Tibial nerve (tissue), 4 donors: ENCODE measurements at regions not wholly inside any gene's neighbourhood (a gene's known extent, or its start where the extent isn't known, plus 50 kb on each side); places are given as distances from the start of the nearest gene placed in this dataset.

Experiments used
- DNase-seq, 2 donors: peaks; one replicate each; pipeline ENCODE4 v3.0.0-alpha.2; 2019; ENCODE audit warnings: low spot score in 2 of 2
- H3K27ac ChIP-seq, 4 donors: fragments of 200-600 bp; sonication (generic) in 3 of 4; one replicate each; pipeline ENCODE4 v1.5.1; 2017 to 2019; ENCODE audit warnings: mild to moderate bottlenecking in 1 of 4
- H3K27me3 ChIP-seq, 2 donors: fragments of 200-600 bp; sonication (generic) in 1 of 2; one replicate each; pipeline versions ENCODE4 v1.5.1 to v1.6.0; 2017 to 2019
- H3K36me3 ChIP-seq, 3 donors: fragments of 200-600 bp; sonication (generic); one replicate each; pipeline ENCODE4 v1.5.1; 2018 to 2019
- H3K4me1 ChIP-seq, 4 donors: fragments of 200-600 bp; sonication (generic) in 3 of 4; one replicate each; pipeline ENCODE4 v1.5.1; 2017 to 2019
- H3K4me3 ChIP-seq, 4 donors: fragments of 200-600 bp; sonication (generic) in 3 of 4; one replicate each; pipeline ENCODE4 v1.5.1; 2017 to 2019; ENCODE audit warnings: mild to moderate bottlenecking in 1 of 4, moderate library complexity in 1 of 4
- H3K9me3 ChIP-seq, 4 donors: fragments of 200-600 bp; sonication (generic) in 3 of 4; one replicate each; pipeline ENCODE4 v1.5.1; 2017 to 2019
- EP300 ChIP-seq, 2 donors: sonication (generic); formaldehyde crosslinking; IDR thresholded peaks; one replicate each; pipeline ENCODE4 v1.6.1; 2017; ENCODE audit warnings: antibody characterized with exemption in 2 of 2, mild to moderate bottlenecking in 1 of 2
- POLR2A ChIP-seq, 2 donors: fragments of 450-650 bp; IDR thresholded peaks; one replicate each; pipeline ENCODE4 v1.6.1; 2017; ENCODE audit warnings: antibody characterized with exemption in 2 of 2, mild to moderate bottlenecking in 2 of 2, moderate library complexity in 2 of 2
- WGBS, 2 donors: methylation state at CpG; one replicate each; pipeline ENCODE4 v1.1.5; 2018; 5-methylcytosine and 5-hydroxymethylcytosine counted together
- TF ChIP-seq, protein P1 (sequence below), 5 experiments: fragments of 200-600 bp in 3 of 5; fragments of 450-650 bp in 2 of 5; sonication (generic) in 3 of 5; IDR thresholded peaks; one replicate each; pipeline ENCODE4 v1.5.1; 2016 to 2019; ENCODE audit warnings: antibody characterized with exemption in 5 of 5, mild to moderate bottlenecking in 3 of 5, moderate library complexity in 2 of 5

DNA sequence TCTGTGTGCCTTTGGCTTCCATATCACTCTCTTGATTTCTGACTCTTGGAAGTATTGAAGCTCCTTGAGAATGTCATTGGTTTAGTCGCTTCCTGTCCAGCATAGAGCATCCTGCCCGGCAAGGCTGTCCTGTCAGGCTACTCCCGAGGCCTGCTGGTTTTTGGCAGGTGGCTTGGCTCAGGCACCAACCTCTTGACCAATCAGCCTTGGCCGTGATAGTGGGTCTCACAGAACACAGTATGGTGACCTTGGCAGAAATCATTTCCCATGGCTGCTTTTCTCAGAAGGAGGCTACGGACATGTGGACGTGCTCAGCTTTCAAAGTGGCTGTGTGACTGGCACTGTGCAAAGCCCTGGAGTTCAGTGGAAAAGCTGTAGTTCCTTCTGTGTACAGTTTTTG, 516.9 kb downstream of the REEP3 start:
- DNase-seq, result no peak
- Histone ChIP-seq H3K4me1 (peaks cover 0 to 26% (median 5%) of the 10 kb centered on the region in 4 donors), H3K4me3 (no peak overlapping the region), H3K36me3 (no peaks in the 10 kb centered on the region), H3K9me3 (no peaks in the 10 kb centered on the region), H3K27ac (no peak overlapping the region), H3K27me3 (peaks cover 0 to 4% of the 10 kb centered on the region in 2 donors)
- WGBS, 2 donors, result 86 to 88% methylated on average over 6 of the region's 6 CpGs
- no peak for TF ChIP-seq EP300 (IDR thresholded peaks at IDR 0.05)
- no peak for TF ChIP-seq POLR2A (IDR thresholded peaks at IDR 0.05)
- TF ChIP-seq, protein P1, sequence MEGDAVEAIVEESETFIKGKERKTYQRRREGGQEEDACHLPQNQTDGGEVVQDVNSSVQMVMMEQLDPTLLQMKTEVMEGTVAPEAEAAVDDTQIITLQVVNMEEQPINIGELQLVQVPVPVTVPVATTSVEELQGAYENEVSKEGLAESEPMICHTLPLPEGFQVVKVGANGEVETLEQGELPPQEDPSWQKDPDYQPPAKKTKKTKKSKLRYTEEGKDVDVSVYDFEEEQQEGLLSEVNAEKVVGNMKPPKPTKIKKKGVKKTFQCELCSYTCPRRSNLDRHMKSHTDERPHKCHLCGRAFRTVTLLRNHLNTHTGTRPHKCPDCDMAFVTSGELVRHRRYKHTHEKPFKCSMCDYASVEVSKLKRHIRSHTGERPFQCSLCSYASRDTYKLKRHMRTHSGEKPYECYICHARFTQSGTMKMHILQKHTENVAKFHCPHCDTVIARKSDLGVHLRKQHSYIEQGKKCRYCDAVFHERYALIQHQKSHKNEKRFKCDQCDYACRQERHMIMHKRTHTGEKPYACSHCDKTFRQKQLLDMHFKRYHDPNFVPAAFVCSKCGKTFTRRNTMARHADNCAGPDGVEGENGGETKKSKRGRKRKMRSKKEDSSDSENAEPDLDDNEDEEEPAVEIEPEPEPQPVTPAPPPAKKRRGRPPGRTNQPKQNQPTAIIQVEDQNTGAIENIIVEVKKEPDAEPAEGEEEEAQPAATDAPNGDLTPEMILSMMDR (IDR thresholded peaks at IDR 0.05), result no peak

DNA sequence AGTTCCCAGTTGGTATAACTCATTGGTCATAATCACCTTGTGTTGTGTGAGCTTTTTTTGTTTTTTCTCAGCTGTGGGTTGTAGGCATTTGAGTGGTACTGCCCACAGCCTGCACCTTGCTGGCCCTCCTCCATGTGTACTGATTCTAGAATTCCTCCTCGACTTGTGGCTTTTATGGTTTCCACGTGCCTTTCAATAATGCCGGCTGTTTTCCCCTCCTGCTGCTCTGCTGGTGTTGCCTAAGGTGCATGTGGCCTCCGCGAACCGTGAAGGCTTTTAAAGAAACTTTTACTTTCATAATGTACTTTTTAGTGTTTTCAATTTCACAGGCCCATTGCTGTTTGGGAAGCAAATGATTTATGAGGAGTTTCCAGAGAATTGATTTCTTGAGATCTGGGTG, 518.0 kb downstream of the REEP3 start:
- peaks cover 0 to 4% of the 10 kb centered on the region in 2 donors for H3K27me3 ChIP-seq
- TF ChIP-seq POLR2A (IDR thresholded peaks at IDR 0.05) (no peak), EP300 (IDR thresholded peaks at IDR 0.05) (no peak)
- TF ChIP-seq, protein P1 (IDR thresholded peaks at IDR 0.05), result no peak
- no peak overlapping the region for H3K4me3 ChIP-seq
- peaks cover 0 to 26% (median 5%) of the 10 kb centered on the region in 4 donors for H3K4me1 ChIP-seq
- no peak overlapping the region for H3K27ac ChIP-seq
- no peak for DNase-seq
- WGBS, 2 donors, result 74 to 88% methylated on average over 6 of the region's 6 CpGs
- H3K36me3 ChIP-seq, result no peaks in the 10 kb centered on the region
- H3K9me3 ChIP-seq, result no peaks in the 10 kb centered on the region

DNA sequence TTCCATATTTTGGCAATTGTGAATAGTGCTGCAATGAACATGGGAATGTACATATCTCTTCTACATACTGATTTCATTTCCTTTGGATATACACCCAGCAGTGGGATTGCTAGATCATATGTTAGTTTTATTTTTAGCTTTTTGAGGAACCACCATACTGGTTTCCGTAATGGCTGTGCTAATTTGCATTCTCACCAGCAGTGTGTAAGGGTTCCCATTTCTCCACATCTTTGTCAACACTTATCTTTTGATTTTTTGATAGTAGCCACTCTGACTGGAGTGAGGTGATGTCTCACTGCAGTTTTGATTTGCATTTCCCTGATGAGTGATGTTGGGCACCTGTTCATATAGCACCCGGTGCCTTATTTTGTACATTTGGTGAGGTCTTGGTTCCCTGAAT, 519.6 kb downstream of the REEP3 start:
- H3K4me1 ChIP-seq, result peaks cover 0 to 26% (median 5%) of the 10 kb centered on the region in 4 donors
- no peaks in the 10 kb centered on the region for H3K36me3 ChIP-seq
- TF ChIP-seq EP300 (IDR thresholded peaks at IDR 0.05) (no peak), POLR2A (IDR thresholded peaks at IDR 0.05) (no peak)
- TF ChIP-seq, protein P1 (IDR thresholded peaks at IDR 0.05), result no peak
- no peaks in the 10 kb centered on the region for H3K9me3 ChIP-seq
- H3K27me3 ChIP-seq, result peaks cover 0 to 4% of the 10 kb centered on the region in 2 donors
- H3K27ac ChIP-seq, result no peak overlapping the region
- H3K4me3 ChIP-seq, result peak overlapping the region in 1 of 4 donors; percentile 39
- DNase-seq, result no peak
- 49 to 65% methylated on average over 2 of the region's 2 CpGs for WGBS, 2 donors

DNA sequence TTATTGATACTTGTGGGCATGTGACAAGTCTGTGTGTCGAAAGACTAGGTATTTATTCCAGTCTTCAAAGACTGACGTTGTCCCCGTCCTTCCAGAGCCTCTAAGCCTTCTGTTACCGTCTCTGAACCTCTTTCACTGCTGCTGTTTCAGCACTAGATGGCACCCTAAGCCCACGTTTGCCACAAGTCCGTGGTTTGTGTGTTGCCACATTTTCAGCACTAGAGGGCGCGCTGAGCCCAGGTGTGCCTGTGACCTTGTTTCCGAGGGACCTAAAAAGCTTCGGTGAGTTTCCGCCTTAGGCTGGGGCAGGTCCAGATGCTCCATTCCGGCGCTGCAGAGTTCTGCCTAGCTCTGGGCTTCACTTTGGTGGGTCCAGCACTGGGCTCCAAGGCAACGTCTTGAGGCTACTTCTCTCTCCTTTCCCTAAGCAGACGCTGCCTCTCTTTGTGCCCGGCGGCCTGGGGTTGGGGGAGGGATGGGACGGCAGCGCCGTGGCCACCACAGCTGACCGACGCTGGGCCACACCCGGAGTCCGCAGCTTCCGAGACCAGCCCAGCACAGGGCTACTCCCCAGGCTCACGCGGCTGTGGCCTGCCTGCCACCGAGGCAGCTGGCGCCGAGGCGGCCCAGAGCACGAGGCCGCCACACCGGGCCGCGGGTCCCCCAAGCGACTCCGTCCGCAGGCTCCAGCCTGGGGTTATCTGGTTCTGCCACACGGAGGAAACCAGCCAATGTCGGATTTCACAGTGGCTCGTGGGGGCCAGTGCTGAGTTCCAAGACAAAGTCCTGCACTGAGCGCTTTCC, 520.2 kb downstream of the REEP3 start:
- peaks cover 0 to 4% of the 10 kb centered on the region in 2 donors for H3K27me3 ChIP-seq
- peak overlapping the region in 1 of 4 donors; percentile 4 for H3K27ac ChIP-seq
- no peaks in the 10 kb centered on the region for H3K9me3 ChIP-seq
- H3K4me3 ChIP-seq, result peak overlapping the region in 3 of 4 donors; percentile 8 to 39 (median 37)
- WGBS, 2 donors, result 20 to 43% methylated on average over 20 to 39 of the region's 43 CpGs
- TF ChIP-seq, protein P1 (IDR thresholded peaks at IDR 0.05), result peak; percentile 91 to 97 (median 96)
- TF ChIP-seq EP300 (IDR thresholded peaks at IDR 0.05), result no peak
- peaks cover 0 to 23% (median 5%) of the 10 kb centered on the region in 4 donors for H3K4me1 ChIP-seq
- H3K36me3 ChIP-seq, result no peaks in the 10 kb centered on the region
- peak; percentile 33 to 67 for DNase-seq

DNA sequence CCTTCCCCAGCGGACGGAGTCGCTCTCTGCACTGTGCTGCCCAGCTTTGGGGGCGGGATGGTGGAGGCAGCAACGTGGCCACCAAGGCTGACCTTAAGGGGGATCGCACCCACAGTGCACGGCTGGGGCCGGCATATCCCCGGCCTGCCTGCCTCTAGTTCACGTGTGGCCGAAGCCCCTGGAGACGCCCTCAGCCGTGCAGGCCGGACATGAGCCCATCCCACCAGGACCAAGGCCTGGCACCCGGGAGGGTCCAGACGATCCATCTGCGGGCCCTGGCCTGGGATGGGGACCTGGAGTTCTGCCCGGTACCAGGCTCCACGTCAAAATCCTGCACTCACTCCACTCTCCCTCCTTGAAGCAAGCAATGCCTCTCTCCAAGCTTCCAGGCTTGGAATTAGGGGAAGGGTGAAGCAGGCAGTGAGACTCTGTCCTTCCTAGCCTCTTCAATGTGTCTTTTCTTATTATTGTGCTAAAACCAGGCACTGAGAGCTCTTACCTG, 520.8 kb downstream of the REEP3 start:
- 82 to 84% methylated on average over 13 to 19 of the region's 19 CpGs for WGBS, 2 donors
- DNase-seq, result no peak
- peaks cover 0 to 4% of the 10 kb centered on the region in 2 donors for H3K27me3 ChIP-seq
- peaks cover 0 to 17% (median 5%) of the 10 kb centered on the region in 4 donors for H3K4me1 ChIP-seq
- no peak overlapping the region for H3K27ac ChIP-seq
- H3K9me3 ChIP-seq, result no peaks in the 10 kb centered on the region
- no peaks in the 10 kb centered on the region for H3K36me3 ChIP-seq
- TF ChIP-seq, protein P1 (IDR thresholded peaks at IDR 0.05), result no peak
- TF ChIP-seq EP300 (IDR thresholded peaks at IDR 0.05), result no peak
- no peak for TF ChIP-seq POLR2A (IDR thresholded peaks at IDR 0.05)
- no peak overlapping the region for H3K4me3 ChIP-seq
